Osteocyte (in vitro differentiated cells): ENCODE measurements at regions not wholly inside any gene's neighbourhood (a gene's known extent, or its start where the extent isn't known, plus 50 kb on each side); places are given as distances from the start of the nearest gene placed in this dataset.

Experiments
- DNase-seq: peaks from one replicate; pipeline ENCODE4 v3.0.0; 2021; ENCODE audit warnings: mixed read lengths; ENCODE audit not compliant: unreplicated experiment; ENCODE audit errors: extremely low spot score
- H3K27ac Mint-ChIP-seq: one replicate; pipeline ENCODE4 v1.8.0; 2021; ENCODE audit warnings: mild to moderate bottlenecking, mixed read lengths; ENCODE audit not compliant: unreplicated experiment
- H3K27me3 Mint-ChIP-seq: one replicate; pipeline ENCODE4 v1.8.0; 2021; ENCODE audit warnings: mixed read lengths; ENCODE audit not compliant: unreplicated experiment
- H3K36me3 Mint-ChIP-seq: one replicate; pipeline ENCODE4 v1.8.0; 2021; ENCODE audit warnings: mixed read lengths; ENCODE audit not compliant: unreplicated experiment
- H3K4me1 Mint-ChIP-seq: one replicate; pipeline ENCODE4 v1.8.0; 2021; ENCODE audit warnings: mixed read lengths; ENCODE audit not compliant: unreplicated experiment
- H3K4me3 Mint-ChIP-seq: one replicate; pipeline ENCODE4 v1.8.0; 2021; ENCODE audit warnings: mild to moderate bottlenecking, moderate library complexity, mixed read lengths; ENCODE audit not compliant: unreplicated experiment
- H3K9me3 Mint-ChIP-seq: one replicate; pipeline ENCODE4 v1.8.0; 2021; ENCODE audit warnings: mixed read lengths; ENCODE audit not compliant: unreplicated experiment
- CTCF ChIP-seq: fragments of 200-600 bp; sonication (generic); IDR thresholded peaks from 2 replicates; pipeline ENCODE4 v1.5.0; 2021; ENCODE audit warnings: antibody characterized with exemption, mild to moderate bottlenecking, moderate library complexity

GRCh38 chr18:78662879-78663278 is 316.7 kb upstream of the SALL3 start:
- no peak for TF ChIP-seq CTCF
- no peak for DNase-seq
- Mint-ChIP-seq H3K36me3 (no peaks in the 10 kb centered on the region), H3K27ac (no peak overlapping the region), H3K4me1 (no peaks in the 10 kb centered on the region), H3K27me3 (no peaks in the 10 kb centered on the region), H3K4me3 (no peak overlapping the region), H3K9me3 (peaks cover 21% of the 10 kb centered on the region)

- Mint-ChIP-seq H3K27me3 (no peaks in the 10 kb centered on the region), H3K4me3 (no peak overlapping the region), H3K36me3 (no peaks in the 10 kb centered on the region), H3K4me1 (no peaks in the 10 kb centered on the region), H3K27ac (no peak overlapping the region), H3K9me3 (peaks cover 16% of the 10 kb centered on the region)
- no peak for DNase-seq
- no peak for TF ChIP-seq CTCF
These were observed 315.6 kb upstream of the SALL3 start for GRCh38 chr18:78664048-78664447.

GRCh38 chr18:78664848-78665247 is 314.8 kb upstream of the SALL3 start:
- H3K36me3 Mint-ChIP-seq: no peaks in the 10 kb centered on the region
- no peak for DNase-seq
- no peaks in the 10 kb centered on the region for H3K27me3 Mint-ChIP-seq
- no peak overlapping the region for H3K4me3 Mint-ChIP-seq
- H3K27ac Mint-ChIP-seq: no peak overlapping the region
- H3K9me3 Mint-ChIP-seq: peaks cover 24% of the 10 kb centered on the region
- H3K4me1 Mint-ChIP-seq: no peaks in the 10 kb centered on the region
- TF ChIP-seq CTCF: no peak

GRCh38 chr18:78665644-78666043 is 314.0 kb upstream of the SALL3 start:
- H3K9me3 Mint-ChIP-seq: peaks cover 17% of the 10 kb centered on the region
- H3K27ac Mint-ChIP-seq: no peak overlapping the region
- no peaks in the 10 kb centered on the region for H3K4me1 Mint-ChIP-seq
- H3K36me3 Mint-ChIP-seq: no peaks in the 10 kb centered on the region
- H3K4me3 Mint-ChIP-seq: no peak overlapping the region
- no peak for DNase-seq
- no peak for TF ChIP-seq CTCF
- H3K27me3 Mint-ChIP-seq: no peaks in the 10 kb centered on the region

- no peaks in the 10 kb centered on the region for H3K27me3 Mint-ChIP-seq
- no peaks in the 10 kb centered on the region for H3K4me1 Mint-ChIP-seq
- peaks cover 14% of the 10 kb centered on the region for H3K9me3 Mint-ChIP-seq
- no peak for DNase-seq
- H3K36me3 Mint-ChIP-seq: no peaks in the 10 kb centered on the region
- TF ChIP-seq CTCF: no peak
- H3K27ac Mint-ChIP-seq: no peak overlapping the region
- H3K4me3 Mint-ChIP-seq: no peak overlapping the region
These were observed 312.8 kb upstream of the SALL3 start for GRCh38 chr18:78666666-78667335.
